ENCODE measurements at regions not wholly inside any gene's neighbourhood (a gene's known extent, or its start where the extent isn't known, plus 50 kb on each side); places are given as distances from the start of the nearest gene placed in this dataset.

DNA sequence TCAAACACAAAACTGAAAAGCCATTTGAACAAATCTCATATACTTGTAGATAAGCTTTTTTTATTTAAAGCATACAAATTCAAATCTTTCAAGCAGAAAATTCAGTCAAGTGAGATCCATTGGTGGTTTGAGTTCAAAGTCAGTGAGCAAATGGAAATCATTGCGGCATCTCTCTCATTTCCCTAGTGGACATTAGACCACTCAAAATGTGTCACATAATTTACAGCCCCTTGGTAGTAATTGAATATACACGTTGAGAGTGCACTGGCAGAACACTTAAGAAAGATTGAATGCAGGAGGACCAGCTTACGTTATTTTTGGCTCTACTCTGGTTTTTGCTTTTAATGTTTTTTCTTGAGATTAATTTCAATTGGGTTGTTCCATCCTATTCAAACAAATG lies 633.7 kb downstream of the USP25 start:
- TF ChIP-seq, protein P1, sequence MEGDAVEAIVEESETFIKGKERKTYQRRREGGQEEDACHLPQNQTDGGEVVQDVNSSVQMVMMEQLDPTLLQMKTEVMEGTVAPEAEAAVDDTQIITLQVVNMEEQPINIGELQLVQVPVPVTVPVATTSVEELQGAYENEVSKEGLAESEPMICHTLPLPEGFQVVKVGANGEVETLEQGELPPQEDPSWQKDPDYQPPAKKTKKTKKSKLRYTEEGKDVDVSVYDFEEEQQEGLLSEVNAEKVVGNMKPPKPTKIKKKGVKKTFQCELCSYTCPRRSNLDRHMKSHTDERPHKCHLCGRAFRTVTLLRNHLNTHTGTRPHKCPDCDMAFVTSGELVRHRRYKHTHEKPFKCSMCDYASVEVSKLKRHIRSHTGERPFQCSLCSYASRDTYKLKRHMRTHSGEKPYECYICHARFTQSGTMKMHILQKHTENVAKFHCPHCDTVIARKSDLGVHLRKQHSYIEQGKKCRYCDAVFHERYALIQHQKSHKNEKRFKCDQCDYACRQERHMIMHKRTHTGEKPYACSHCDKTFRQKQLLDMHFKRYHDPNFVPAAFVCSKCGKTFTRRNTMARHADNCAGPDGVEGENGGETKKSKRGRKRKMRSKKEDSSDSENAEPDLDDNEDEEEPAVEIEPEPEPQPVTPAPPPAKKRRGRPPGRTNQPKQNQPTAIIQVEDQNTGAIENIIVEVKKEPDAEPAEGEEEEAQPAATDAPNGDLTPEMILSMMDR (IDR thresholded peaks at IDR 0.05; ENCODE audit: borderline replicate concordance, extremely low read depth, insufficient read depth) = no peak
- peaks cover 0 to 3% (median 0%) of the 10 kb centered on the region in 3 donors for H3K9me3 ChIP-seq (ENCODE audit: control insufficient read depth in 2 of 3, insufficient read depth in 1 of 3, low read length in 3 of 3)
- intact Hi-C loops (cut with DNase I) = no loop called here
- no peaks in the 10 kb centered on the region for H3K27me3 ChIP-seq (ENCODE audit: control insufficient read depth, insufficient read depth, low read length)
- no peak for FAIRE-seq
- H3K27ac ChIP-seq (ENCODE audit: low read depth in 2 of 2, low read length in 2 of 2) = no peak overlapping the region
- no peaks in the 10 kb centered on the region for H3K36me3 ChIP-seq (ENCODE audit: control insufficient read depth in 2 of 3, insufficient read depth in 3 of 3, low read length in 3 of 3)
- H3K4me3 ChIP-seq (ENCODE audit: low read length in 3 of 3) = no peak overlapping the region
- H3K9ac ChIP-seq (ENCODE audit: low read length in 3 of 3) = no peak overlapping the region
- H3K4me1 ChIP-seq (ENCODE audit: control insufficient read depth in 2 of 3, insufficient read depth in 2 of 3, low read depth in 1 of 3, low read length in 3 of 3) = no peaks in the 10 kb centered on the region
- peak in 2 of 5 donors; percentile 44 to 50 for DNase-seq

DNA sequence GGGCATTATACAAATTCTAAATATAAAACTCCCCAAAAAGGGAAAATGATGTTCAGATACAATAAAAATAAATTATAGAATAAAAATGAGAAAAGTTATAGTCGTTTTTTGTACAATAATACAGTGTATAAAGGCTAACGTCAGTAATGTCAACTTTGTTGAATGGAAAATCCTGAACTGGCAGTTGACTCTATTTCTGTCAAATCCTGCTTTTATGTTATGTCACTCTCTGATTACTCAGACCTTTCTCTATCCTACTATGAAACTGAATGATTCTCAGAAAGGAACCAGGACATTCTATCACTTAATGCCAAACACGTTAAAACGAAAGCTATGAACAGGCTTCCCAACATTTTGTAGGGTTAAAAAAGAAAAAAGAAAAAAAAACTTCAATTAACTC lies 636.4 kb downstream of the USP25 start:
- FAIRE-seq (peak; percentile 11), DNase-seq (no peak)
- Histone ChIP-seq H3K36me3 (ENCODE audit: control insufficient read depth in 2 of 3, insufficient read depth in 3 of 3, low read length in 3 of 3) (no peaks in the 10 kb centered on the region), H3K9ac (ENCODE audit: low read length in 3 of 3) (no peak overlapping the region), H3K4me3 (ENCODE audit: low read length in 3 of 3) (no peak overlapping the region), H3K9me3 (ENCODE audit: control insufficient read depth in 2 of 3, insufficient read depth in 1 of 3, low read length in 3 of 3) (no peaks in the 10 kb centered on the region), H3K27ac (ENCODE audit: low read depth in 2 of 2, low read length in 2 of 2) (no peak overlapping the region), H3K4me1 (ENCODE audit: control insufficient read depth in 2 of 3, insufficient read depth in 2 of 3, low read depth in 1 of 3, low read length in 3 of 3) (no peaks in the 10 kb centered on the region), H3K27me3 (ENCODE audit: control insufficient read depth, insufficient read depth, low read length) (no peaks in the 10 kb centered on the region)
- intact Hi-C loops (cut with DNase I) = no loop called here
- TF ChIP-seq, protein P1 (IDR thresholded peaks at IDR 0.05; ENCODE audit: borderline replicate concordance, extremely low read depth, insufficient read depth) = no peak

DNA sequence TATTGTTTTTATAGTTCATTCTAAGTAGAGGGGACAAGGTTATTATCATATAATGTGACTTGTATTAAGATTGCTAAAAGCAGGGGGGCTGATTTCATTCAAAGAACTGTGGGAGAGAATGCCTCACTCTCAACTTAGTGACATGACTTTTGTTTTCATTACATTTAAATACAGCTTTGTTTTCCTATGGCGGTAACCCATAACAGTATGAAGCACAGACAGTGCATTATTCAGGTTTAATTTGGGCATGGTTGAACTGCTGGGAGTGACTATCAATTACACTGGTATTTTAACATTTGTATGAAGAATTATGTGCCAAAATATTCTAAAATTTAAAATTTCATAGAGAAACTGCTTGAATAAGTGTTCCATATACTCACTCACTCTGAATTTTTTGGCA lies 637.3 kb downstream of the USP25 start:
- no peak for FAIRE-seq
- no peak for DNase-seq
- intact Hi-C loops (cut with DNase I) = no loop called here
- H3K4me3 ChIP-seq (ENCODE audit: low read length in 3 of 3) = no peak overlapping the region
- no peak overlapping the region for H3K9ac ChIP-seq (ENCODE audit: low read length in 3 of 3)
- TF ChIP-seq, protein P1 (IDR thresholded peaks at IDR 0.05; ENCODE audit: borderline replicate concordance, extremely low read depth, insufficient read depth) = no peak
- no peaks in the 10 kb centered on the region for H3K4me1 ChIP-seq (ENCODE audit: control insufficient read depth in 2 of 3, insufficient read depth in 2 of 3, low read depth in 1 of 3, low read length in 3 of 3)
- H3K9me3 ChIP-seq (ENCODE audit: control insufficient read depth in 2 of 3, insufficient read depth in 1 of 3, low read length in 3 of 3) = no peaks in the 10 kb centered on the region
- H3K36me3 ChIP-seq (ENCODE audit: control insufficient read depth in 2 of 3, insufficient read depth in 3 of 3, low read length in 3 of 3) = no peaks in the 10 kb centered on the region
- H3K27me3 ChIP-seq (ENCODE audit: control insufficient read depth, insufficient read depth, low read length) = no peaks in the 10 kb centered on the region
- H3K27ac ChIP-seq (ENCODE audit: low read depth in 2 of 2, low read length in 2 of 2) = no peak overlapping the region

DNA sequence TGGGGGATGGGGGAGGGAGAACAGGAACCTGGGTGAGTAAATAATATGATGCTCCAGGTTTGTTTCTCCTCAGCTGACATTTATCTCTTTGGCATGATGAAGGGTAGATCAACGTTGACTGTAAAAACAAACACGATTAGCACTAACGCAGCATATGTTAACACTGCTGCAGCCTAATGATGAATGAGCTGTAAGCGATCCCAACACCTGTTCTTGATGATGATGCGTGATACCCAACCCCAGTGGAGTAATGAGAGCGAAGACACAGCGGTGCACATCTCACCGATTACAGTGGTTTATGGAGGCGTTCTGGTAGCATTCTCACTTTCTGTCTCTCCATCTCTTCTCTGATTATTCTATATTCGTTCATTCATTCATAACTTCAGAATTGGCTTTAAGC lies 640.4 kb downstream of the USP25 start:
- H3K4me3 ChIP-seq (ENCODE audit: low read length in 3 of 3) = no peak overlapping the region
- H3K9me3 ChIP-seq (ENCODE audit: control insufficient read depth in 2 of 3, insufficient read depth in 1 of 3, low read length in 3 of 3) = no peaks in the 10 kb centered on the region
- H3K36me3 ChIP-seq (ENCODE audit: control insufficient read depth in 2 of 3, insufficient read depth in 3 of 3, low read length in 3 of 3) = no peaks in the 10 kb centered on the region
- no peaks in the 10 kb centered on the region for H3K4me1 ChIP-seq (ENCODE audit: control insufficient read depth in 2 of 3, insufficient read depth in 2 of 3, low read depth in 1 of 3, low read length in 3 of 3)
- no peaks in the 10 kb centered on the region for H3K27me3 ChIP-seq (ENCODE audit: control insufficient read depth, insufficient read depth, low read length)
- H3K9ac ChIP-seq (ENCODE audit: low read length in 3 of 3) = no peak overlapping the region
- peak in 3 of 5 donors; percentile 11 to 36 (median 20) for DNase-seq
- intact Hi-C loops (cut with DNase I) = no loop called here
- TF ChIP-seq, protein P1 (IDR thresholded peaks at IDR 0.05; ENCODE audit: borderline replicate concordance, extremely low read depth, insufficient read depth) = no peak
- no peak for FAIRE-seq
- no peak overlapping the region for H3K27ac ChIP-seq (ENCODE audit: low read depth in 2 of 2, low read length in 2 of 2)
